ENCODE measurements at regions not wholly inside any gene's neighbourhood (a gene's known extent, or its start where the extent isn't known, plus 50 kb on each side); places are given as distances from the start of the nearest gene placed in this dataset.
A peak's percentile ranks its signal among the peaks of the same experiment; 100 is the strongest.
"Not testable (repeated sequence)": the region's sequence is repeated elsewhere in the genome, so short reads cannot be mapped to it uniquely, and the experiment has no call there.

GRCh38 chr3:96467639-96468038 lies 346.8 kb upstream of the EPHA6 start:
- no peak for DNase-seq (ENCODE audit: low read depth)
- H3K4me3 ChIP-seq (ENCODE audit: low read length), result no peak overlapping the region
- no peak for TF ChIP-seq CTCF (conservative IDR thresholded peaks at IDR 0.05; ENCODE audit: low read depth, low read length)

- TF ChIP-seq CTCF (conservative IDR thresholded peaks at IDR 0.05; ENCODE audit: low read depth, low read length), result no peak
- no peak overlapping the region for H3K4me3 ChIP-seq (ENCODE audit: low read length)
- DNase-seq (ENCODE audit: low read depth), result no peak
These were observed 335.9 kb upstream of the EPHA6 start for GRCh38 chr3:96478496-96478895.

- DNase-seq (ENCODE audit: low read depth), result no peak
- no peak for TF ChIP-seq CTCF (conservative IDR thresholded peaks at IDR 0.05; ENCODE audit: low read depth, low read length)
- H3K4me3 ChIP-seq (ENCODE audit: low read length), result no peak overlapping the region
These were observed 333.5 kb upstream of the EPHA6 start for GRCh38 chr3:96480881-96481280.

- not testable (repeated sequence) for H3K4me3 ChIP-seq (ENCODE audit: low read length)
- peak; percentile 10 for DNase-seq (ENCODE audit: low read depth)
These were observed 331.2 kb upstream of the EPHA6 start for GRCh38 chr3:96483191-96483590.

GRCh38 chr3:96483781-96484180 lies 330.6 kb upstream of the EPHA6 start:
- no peak for TF ChIP-seq CTCF (conservative IDR thresholded peaks at IDR 0.05; ENCODE audit: low read depth, low read length)
- no peak overlapping the region for H3K4me3 ChIP-seq (ENCODE audit: low read length)
- DNase-seq (ENCODE audit: low read depth), result no peak

GRCh38 chr3:96488708-96489107 lies 325.7 kb upstream of the EPHA6 start:
- H3K4me3 ChIP-seq (ENCODE audit: low read length), result no peak overlapping the region
- no peak for DNase-seq (ENCODE audit: low read depth)
- TF ChIP-seq CTCF (conservative IDR thresholded peaks at IDR 0.05; ENCODE audit: low read depth, low read length), result no peak

- no peak for TF ChIP-seq CTCF (conservative IDR thresholded peaks at IDR 0.05; ENCODE audit: low read depth, low read length)
- no peak for DNase-seq (ENCODE audit: low read depth)
These were observed 323.4 kb upstream of the EPHA6 start for GRCh38 chr3:96491023-96491422.

GRCh38 chr3:96491868-96492267 lies 322.5 kb upstream of the EPHA6 start:
- H3K4me3 ChIP-seq (ENCODE audit: low read length), result no peak overlapping the region
- no peak for DNase-seq (ENCODE audit: low read depth)
- no peak for TF ChIP-seq CTCF (conservative IDR thresholded peaks at IDR 0.05; ENCODE audit: low read depth, low read length)

More at GRCh38 chr3:96491023-96491422, 323.4 kb upstream of the EPHA6 start:
- no peak overlapping the region for H3K4me3 ChIP-seq (ENCODE audit: low read length)

Data from retinal pigment epithelial cell (primary cell).